WTC11 (cell line): ENCODE measurements at regions not wholly inside any gene's neighbourhood (a gene's known extent, or its start where the extent isn't known, plus 50 kb on each side); places are given as distances from the start of the nearest gene placed in this dataset.

Source experiments
- CTCF ChIP-seq: fragments of 200-600 bp; IDR thresholded peaks from 2 replicates; pipeline ENCODE4 v1.8.0; 2022; ENCODE audit warnings: antibody characterized with exemption
- ESRRA ChIP-seq: sonication (generic); formaldehyde crosslinking; IDR thresholded peaks from 2 replicates; pipeline ENCODE4 v1.8.1; 2022; ENCODE audit warnings: mild to moderate bottlenecking, missing genetic modification reagents, borderline replicate concordance
- ETV6 ChIP-seq: sonication (generic); formaldehyde crosslinking; IDR thresholded peaks from 2 replicates; pipeline ENCODE4 v1.8.1; 2022; ENCODE audit warnings: mild to moderate bottlenecking, missing genetic modification reagents
- IRF1 ChIP-seq: sonication (generic); formaldehyde crosslinking; IDR thresholded peaks from 2 replicates; pipeline ENCODE4 v1.8.0; 2023; ENCODE audit warnings: missing genetic modification reagents
- ZNF425 ChIP-seq: fragments of 250-450 bp; sonication (Bioruptor Pico); conservative IDR thresholded peaks from 2 replicates; pipeline ENCODE4 v1.9.0; 2021; ENCODE audit warnings: mild to moderate bottlenecking
- TF ChIP-seq, protein P1 (sequence below): sonication (generic); formaldehyde crosslinking; IDR thresholded peaks from 2 replicates; pipeline ENCODE4 v1.8.0; 2022; ENCODE audit warnings: mild to moderate bottlenecking, missing genetic modification reagents
- TF ChIP-seq, protein P2 (sequence below): sonication (generic); formaldehyde crosslinking; IDR thresholded peaks from 2 replicates; pipeline ENCODE4 v1.8.1; 2022; ENCODE audit warnings: low read depth, missing genetic modification reagents, borderline replicate concordance
- TF ChIP-seq, protein P3 (sequence below): sonication (generic); formaldehyde crosslinking; IDR thresholded peaks from 2 replicates; pipeline ENCODE4 v1.8.1; 2023; ENCODE audit warnings: mild to moderate bottlenecking, moderate library complexity, missing genetic modification reagents

- no peak for TF ChIP-seq CTCF
- TF ChIP-seq, protein P1, sequence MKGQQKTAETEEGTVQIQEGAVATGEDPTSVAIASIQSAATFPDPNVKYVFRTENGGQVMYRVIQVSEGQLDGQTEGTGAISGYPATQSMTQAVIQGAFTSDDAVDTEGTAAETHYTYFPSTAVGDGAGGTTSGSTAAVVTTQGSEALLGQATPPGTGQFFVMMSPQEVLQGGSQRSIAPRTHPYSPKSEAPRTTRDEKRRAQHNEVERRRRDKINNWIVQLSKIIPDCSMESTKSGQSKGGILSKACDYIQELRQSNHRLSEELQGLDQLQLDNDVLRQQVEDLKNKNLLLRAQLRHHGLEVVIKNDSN (CRISPR knock-in tag): no peak
- no peak for TF ChIP-seq ZNF425
- TF ChIP-seq, protein P2, sequence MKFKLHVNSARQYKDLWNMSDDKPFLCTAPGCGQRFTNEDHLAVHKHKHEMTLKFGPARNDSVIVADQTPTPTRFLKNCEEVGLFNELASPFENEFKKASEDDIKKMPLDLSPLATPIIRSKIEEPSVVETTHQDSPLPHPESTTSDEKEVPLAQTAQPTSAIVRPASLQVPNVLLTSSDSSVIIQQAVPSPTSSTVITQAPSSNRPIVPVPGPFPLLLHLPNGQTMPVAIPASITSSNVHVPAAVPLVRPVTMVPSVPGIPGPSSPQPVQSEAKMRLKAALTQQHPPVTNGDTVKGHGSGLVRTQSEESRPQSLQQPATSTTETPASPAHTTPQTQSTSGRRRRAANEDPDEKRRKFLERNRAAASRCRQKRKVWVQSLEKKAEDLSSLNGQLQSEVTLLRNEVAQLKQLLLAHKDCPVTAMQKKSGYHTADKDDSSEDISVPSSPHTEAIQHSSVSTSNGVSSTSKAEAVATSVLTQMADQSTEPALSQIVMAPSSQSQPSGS (CRISPR knock-in tag): no peak
- TF ChIP-seq IRF1 (CRISPR knock-in tag): no peak
- no peak for TF ChIP-seq ETV6 (CRISPR knock-in tag)
- TF ChIP-seq, protein P3, sequence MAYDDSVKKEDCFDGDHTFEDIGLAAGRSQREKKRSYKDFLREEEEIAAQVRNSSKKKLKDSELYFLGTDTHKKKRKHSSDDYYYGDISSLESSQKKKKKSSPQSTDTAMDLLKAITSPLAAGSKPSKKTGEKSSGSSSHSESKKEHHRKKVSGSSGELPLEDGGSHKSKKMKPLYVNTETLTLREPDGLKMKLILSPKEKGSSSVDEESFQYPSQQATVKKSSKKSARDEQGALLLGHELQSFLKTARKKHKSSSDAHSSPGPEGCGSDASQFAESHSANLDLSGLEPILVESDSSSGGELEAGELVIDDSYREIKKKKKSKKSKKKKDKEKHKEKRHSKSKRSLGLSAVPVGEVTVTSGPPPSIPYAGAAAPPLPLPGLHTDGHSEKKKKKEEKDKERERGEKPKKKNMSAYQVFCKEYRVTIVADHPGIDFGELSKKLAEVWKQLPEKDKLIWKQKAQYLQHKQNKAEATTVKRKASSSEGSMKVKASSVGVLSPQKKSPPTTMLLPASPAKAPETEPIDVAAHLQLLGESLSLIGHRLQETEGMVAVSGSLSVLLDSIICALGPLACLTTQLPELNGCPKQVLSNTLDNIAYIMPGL (CRISPR knock-in tag): no peak
- TF ChIP-seq ESRRA: no peak
These were observed 76.9 kb upstream of the API5 start for GRCh38 chr11:43234881-43235280.
